ENCODE measurements at regions not wholly inside any gene's neighbourhood (a gene's known extent, or its start where the extent isn't known, plus 50 kb on each side); places are given as distances from the start of the nearest gene placed in this dataset.

DNA sequence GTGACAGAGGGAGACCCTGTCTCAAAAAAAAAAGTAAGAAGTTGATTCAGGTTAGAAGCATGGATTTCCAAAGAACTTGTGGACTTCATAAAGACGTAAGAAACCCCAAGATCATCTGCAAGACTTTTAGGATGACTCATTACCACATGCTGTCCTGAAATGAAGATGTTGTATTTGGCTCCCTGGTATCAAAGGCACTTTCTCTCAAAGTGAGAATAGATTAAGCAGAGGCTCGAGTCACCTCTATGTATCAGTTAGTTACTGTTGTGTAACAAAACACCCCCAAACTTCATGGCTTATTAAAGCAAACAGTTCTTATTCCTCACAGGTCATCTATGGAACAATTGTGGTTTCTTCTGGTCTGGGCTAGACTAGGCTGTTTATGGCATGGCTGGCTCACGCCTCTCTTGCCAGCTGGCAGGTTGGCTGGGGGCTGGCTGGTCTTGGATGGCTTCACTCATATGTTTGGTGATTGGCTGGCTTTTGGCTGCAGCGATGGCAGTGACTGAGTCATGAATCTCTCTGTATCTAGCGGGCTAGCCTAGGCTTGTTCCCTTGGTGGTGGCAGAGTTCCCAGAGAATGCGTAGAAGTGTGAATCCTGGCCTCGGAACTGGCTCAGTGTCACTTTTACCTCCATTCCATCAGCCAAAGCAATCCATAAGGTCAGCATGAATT lies 60.4 kb upstream of the MSI2 start:
- Mint-ChIP-seq H3K4me3 (no peak overlapping the region), H3K36me3 (peaks cover 5% of the 10 kb centered on the region; the same call in 1 of the 2 replicates), H3K27me3 (ENCODE audit: low read depth) (no peaks in the 10 kb centered on the region; the same call in 1 of the 2 replicates), H3K9me3 (peaks cover 15% of the 10 kb centered on the region), H3K27ac (no peak overlapping the region), H3K4me1 (0 out of 2 replicates have a peak, but pooled peaks cover 3% of the 10 kb centered on the region)
- POLR2A ChIA-PET: no interaction called here
- no peak for DNase-seq (ENCODE audit: low spot score)
- TF ChIP-seq, protein P1, sequence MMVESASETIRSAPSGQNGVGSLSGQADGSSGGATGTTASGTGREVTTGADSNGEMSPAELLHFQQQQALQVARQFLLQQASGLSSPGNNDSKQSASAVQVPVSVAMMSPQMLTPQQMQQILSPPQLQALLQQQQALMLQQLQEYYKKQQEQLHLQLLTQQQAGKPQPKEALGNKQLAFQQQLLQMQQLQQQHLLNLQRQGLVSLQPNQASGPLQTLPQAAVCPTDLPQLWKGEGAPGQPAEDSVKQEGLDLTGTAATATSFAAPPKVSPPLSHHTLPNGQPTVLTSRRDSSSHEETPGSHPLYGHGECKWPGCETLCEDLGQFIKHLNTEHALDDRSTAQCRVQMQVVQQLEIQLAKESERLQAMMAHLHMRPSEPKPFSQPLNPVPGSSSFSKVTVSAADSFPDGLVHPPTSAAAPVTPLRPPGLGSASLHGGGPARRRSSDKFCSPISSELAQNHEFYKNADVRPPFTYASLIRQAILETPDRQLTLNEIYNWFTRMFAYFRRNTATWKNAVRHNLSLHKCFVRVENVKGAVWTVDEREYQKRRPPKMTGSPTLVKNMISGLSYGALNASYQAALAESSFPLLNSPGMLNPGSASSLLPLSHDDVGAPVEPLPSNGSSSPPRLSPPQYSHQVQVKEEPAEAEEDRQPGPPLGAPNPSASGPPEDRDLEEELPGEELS (CRISPR knock-in tag; IDR thresholded peaks at IDR 0.05): no peak
- TF ChIP-seq, protein P2, sequence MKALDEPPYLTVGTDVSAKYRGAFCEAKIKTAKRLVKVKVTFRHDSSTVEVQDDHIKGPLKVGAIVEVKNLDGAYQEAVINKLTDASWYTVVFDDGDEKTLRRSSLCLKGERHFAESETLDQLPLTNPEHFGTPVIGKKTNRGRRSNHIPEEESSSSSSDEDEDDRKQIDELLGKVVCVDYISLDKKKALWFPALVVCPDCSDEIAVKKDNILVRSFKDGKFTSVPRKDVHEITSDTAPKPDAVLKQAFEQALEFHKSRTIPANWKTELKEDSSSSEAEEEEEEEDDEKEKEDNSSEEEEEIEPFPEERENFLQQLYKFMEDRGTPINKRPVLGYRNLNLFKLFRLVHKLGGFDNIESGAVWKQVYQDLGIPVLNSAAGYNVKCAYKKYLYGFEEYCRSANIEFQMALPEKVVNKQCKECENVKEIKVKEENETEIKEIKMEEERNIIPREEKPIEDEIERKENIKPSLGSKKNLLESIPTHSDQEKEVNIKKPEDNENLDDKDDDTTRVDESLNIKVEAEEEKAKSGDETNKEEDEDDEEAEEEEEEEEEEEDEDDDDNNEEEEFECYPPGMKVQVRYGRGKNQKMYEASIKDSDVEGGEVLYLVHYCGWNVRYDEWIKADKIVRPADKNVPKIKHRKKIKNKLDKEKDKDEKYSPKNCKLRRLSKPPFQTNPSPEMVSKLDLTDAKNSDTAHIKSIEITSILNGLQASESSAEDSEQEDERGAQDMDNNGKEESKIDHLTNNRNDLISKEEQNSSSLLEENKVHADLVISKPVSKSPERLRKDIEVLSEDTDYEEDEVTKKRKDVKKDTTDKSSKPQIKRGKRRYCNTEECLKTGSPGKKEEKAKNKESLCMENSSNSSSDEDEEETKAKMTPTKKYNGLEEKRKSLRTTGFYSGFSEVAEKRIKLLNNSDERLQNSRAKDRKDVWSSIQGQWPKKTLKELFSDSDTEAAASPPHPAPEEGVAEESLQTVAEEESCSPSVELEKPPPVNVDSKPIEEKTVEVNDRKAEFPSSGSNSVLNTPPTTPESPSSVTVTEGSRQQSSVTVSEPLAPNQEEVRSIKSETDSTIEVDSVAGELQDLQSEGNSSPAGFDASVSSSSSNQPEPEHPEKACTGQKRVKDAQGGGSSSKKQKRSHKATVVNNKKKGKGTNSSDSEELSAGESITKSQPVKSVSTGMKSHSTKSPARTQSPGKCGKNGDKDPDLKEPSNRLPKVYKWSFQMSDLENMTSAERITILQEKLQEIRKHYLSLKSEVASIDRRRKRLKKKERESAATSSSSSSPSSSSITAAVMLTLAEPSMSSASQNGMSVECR (CRISPR knock-in tag; IDR thresholded peaks at IDR 0.05; ENCODE audit: borderline replicate concordance): no peak
- TF ChIP-seq, protein P3, sequence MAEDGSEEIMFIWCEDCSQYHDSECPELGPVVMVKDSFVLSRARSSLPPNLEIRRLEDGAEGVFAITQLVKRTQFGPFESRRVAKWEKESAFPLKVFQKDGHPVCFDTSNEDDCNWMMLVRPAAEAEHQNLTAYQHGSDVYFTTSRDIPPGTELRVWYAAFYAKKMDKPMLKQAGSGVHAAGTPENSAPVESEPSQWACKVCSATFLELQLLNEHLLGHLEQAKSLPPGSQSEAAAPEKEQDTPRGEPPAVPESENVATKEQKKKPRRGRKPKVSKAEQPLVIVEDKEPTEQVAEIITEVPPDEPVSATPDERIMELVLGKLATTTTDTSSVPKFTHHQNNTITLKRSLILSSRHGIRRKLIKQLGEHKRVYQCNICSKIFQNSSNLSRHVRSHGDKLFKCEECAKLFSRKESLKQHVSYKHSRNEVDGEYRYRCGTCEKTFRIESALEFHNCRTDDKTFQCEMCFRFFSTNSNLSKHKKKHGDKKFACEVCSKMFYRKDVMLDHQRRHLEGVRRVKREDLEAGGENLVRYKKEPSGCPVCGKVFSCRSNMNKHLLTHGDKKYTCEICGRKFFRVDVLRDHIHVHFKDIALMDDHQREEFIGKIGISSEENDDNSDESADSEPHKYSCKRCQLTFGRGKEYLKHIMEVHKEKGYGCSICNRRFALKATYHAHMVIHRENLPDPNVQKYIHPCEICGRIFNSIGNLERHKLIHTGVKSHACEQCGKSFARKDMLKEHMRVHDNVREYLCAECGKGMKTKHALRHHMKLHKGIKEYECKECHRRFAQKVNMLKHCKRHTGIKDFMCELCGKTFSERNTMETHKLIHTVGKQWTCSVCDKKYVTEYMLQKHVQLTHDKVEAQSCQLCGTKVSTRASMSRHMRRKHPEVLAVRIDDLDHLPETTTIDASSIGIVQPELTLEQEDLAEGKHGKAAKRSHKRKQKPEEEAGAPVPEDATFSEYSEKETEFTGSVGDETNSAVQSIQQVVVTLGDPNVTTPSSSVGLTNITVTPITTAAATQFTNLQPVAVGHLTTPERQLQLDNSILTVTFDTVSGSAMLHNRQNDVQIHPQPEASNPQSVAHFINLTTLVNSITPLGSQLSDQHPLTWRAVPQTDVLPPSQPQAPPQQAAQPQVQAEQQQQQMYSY (CRISPR knock-in tag; IDR thresholded peaks at IDR 0.05): no peak
- no peak for TF ChIP-seq PRRX2 (CRISPR knock-in tag; IDR thresholded peaks at IDR 0.05)
- no peak for TF ChIP-seq ZNF416 (CRISPR knock-in tag; IDR thresholded peaks at IDR 0.05)
- TF ChIP-seq ZNF138 (CRISPR knock-in tag; conservative IDR thresholded peaks at IDR 0.05): no peak
- no peak for TF ChIP-seq NR2C2 (CRISPR knock-in tag; IDR thresholded peaks at IDR 0.05)
- no peak for TF ChIP-seq NR1H2 (CRISPR knock-in tag; IDR thresholded peaks at IDR 0.05)
- TF ChIP-seq, protein P4, sequence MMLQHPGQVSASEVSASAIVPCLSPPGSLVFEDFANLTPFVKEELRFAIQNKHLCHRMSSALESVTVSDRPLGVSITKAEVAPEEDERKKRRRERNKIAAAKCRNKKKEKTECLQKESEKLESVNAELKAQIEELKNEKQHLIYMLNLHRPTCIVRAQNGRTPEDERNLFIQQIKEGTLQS (CRISPR knock-in tag; conservative IDR thresholded peaks at IDR 0.05): no peak
- no peak for TF ChIP-seq HMGA2 (CRISPR knock-in tag; IDR thresholded peaks at IDR 0.05)
- no peak for TF ChIP-seq SMAD4 (CRISPR knock-in tag; IDR thresholded peaks at IDR 0.05)
- no peak for TF ChIP-seq ATF1 (CRISPR knock-in tag; IDR thresholded peaks at IDR 0.05)
- TF ChIP-seq, protein P5, sequence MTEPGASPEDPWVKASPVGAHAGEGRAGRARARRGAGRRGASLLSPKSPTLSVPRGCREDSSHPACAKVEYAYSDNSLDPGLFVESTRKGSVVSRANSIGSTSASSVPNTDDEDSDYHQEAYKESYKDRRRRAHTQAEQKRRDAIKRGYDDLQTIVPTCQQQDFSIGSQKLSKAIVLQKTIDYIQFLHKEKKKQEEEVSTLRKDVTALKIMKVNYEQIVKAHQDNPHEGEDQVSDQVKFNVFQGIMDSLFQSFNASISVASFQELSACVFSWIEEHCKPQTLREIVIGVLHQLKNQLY (CRISPR knock-in tag; IDR thresholded peaks at IDR 0.05): no peak
- TF ChIP-seq, protein P6, sequence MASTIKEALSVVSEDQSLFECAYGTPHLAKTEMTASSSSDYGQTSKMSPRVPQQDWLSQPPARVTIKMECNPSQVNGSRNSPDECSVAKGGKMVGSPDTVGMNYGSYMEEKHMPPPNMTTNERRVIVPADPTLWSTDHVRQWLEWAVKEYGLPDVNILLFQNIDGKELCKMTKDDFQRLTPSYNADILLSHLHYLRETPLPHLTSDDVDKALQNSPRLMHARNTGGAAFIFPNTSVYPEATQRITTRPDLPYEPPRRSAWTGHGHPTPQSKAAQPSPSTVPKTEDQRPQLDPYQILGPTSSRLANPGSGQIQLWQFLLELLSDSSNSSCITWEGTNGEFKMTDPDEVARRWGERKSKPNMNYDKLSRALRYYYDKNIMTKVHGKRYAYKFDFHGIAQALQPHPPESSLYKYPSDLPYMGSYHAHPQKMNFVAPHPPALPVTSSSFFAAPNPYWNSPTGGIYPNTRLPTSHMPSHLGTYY (CRISPR knock-in tag; IDR thresholded peaks at IDR 0.05): no peak
- TF ChIP-seq, protein P7, sequence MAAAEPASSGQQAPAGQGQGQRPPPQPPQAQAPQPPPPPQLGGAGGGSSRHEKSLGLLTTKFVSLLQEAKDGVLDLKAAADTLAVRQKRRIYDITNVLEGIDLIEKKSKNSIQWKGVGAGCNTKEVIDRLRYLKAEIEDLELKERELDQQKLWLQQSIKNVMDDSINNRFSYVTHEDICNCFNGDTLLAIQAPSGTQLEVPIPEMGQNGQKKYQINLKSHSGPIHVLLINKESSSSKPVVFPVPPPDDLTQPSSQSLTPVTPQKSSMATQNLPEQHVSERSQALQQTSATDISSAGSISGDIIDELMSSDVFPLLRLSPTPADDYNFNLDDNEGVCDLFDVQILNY (CRISPR knock-in tag; IDR thresholded peaks at IDR 0.05): no peak
- TF ChIP-seq, protein P8, sequence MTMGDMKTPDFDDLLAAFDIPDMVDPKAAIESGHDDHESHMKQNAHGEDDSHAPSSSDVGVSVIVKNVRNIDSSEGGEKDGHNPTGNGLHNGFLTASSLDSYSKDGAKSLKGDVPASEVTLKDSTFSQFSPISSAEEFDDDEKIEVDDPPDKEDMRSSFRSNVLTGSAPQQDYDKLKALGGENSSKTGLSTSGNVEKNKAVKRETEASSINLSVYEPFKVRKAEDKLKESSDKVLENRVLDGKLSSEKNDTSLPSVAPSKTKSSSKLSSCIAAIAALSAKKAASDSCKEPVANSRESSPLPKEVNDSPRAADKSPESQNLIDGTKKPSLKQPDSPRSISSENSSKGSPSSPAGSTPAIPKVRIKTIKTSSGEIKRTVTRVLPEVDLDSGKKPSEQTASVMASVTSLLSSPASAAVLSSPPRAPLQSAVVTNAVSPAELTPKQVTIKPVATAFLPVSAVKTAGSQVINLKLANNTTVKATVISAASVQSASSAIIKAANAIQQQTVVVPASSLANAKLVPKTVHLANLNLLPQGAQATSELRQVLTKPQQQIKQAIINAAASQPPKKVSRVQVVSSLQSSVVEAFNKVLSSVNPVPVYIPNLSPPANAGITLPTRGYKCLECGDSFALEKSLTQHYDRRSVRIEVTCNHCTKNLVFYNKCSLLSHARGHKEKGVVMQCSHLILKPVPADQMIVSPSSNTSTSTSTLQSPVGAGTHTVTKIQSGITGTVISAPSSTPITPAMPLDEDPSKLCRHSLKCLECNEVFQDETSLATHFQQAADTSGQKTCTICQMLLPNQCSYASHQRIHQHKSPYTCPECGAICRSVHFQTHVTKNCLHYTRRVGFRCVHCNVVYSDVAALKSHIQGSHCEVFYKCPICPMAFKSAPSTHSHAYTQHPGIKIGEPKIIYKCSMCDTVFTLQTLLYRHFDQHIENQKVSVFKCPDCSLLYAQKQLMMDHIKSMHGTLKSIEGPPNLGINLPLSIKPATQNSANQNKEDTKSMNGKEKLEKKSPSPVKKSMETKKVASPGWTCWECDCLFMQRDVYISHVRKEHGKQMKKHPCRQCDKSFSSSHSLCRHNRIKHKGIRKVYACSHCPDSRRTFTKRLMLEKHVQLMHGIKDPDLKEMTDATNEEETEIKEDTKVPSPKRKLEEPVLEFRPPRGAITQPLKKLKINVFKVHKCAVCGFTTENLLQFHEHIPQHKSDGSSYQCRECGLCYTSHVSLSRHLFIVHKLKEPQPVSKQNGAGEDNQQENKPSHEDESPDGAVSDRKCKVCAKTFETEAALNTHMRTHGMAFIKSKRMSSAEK (CRISPR knock-in tag; IDR thresholded peaks at IDR 0.05; ENCODE audit: borderline replicate concordance): no peak
- TF ChIP-seq NFE2L1 (CRISPR knock-in tag; IDR thresholded peaks at IDR 0.05): no peak
- TF ChIP-seq NR3C1 (CRISPR knock-in tag; conservative IDR thresholded peaks at IDR 0.05; ENCODE audit: low read depth): no peak
- no peak for TF ChIP-seq FOXJ3 (CRISPR knock-in tag; IDR thresholded peaks at IDR 0.05; ENCODE audit: borderline replicate concordance)
- ATAC-seq: no peak
- CTCF ChIA-PET: no interaction called here

Data from WTC11 (cell line).